B cell (primary cell): ENCODE measurements at regions not wholly inside any gene's neighbourhood (a gene's known extent, or its start where the extent isn't known, plus 50 kb on each side); places are given as distances from the start of the nearest gene placed in this dataset.

Source experiments
- ATAC-seq: fragments of 200-7000 bp; cut with Tn5 transposase; one replicate; pipeline ENCODE4 v1.10.0; 2021; ENCODE audit warnings: low read depth, mild to moderate bottlenecking, moderate number of reproducible peaks, moderate library complexity
- CTCF ChIA-PET: fragments of 350-600 bp; sonication (Branson Sonifier 250); formaldehyde crosslinking; loops from one replicate; lab custom pipeline; 2021; ENCODE audit warnings: antibody characterized with exemption, inconsistent platforms; lab: Charles Lee
- POLR2A ChIA-PET: fragments of 350-600 bp; sonication (Branson Sonifier 250); formaldehyde crosslinking; loops from one replicate; lab custom pipeline; 2021; ENCODE audit warnings: antibody characterized with exemption; lab: Charles Lee
- DNase-seq: peaks from one replicate; pipeline ENCODE4 v3.0.0; 2013
- H2AFZ ChIP-seq: 2 replicates; pipeline ENCODE4 v1.6.1; 2012; ENCODE audit warnings: mild to moderate bottlenecking, low read depth, low read length; ENCODE audit not compliant: insufficient read depth, poor library complexity, severe bottlenecking
- H3K27ac ChIP-seq, 2 donors: 1 replicate in 1 of 2; 2 replicates in 1 of 2; pipeline ENCODE4 v1.5.1; 2012 to 2013; ENCODE audit warnings: low read length in 2 of 2, mild to moderate bottlenecking in 2 of 2, moderate library complexity in 1 of 2
- H3K27me3 ChIP-seq, 4 experiments: fragments of 200-600 bp in 1 of 4; sonication (generic) in 1 of 4; replicated peaks in 1 of 4; 1 replicate in 2 of 4; 2 replicates in 2 of 4; pipeline versions ENCODE4 v1.6.1 to v1.7.0; 2013 to 2016; ENCODE audit warnings: low read length in 3 of 4, mild to moderate bottlenecking in 2 of 4, mixed read lengths in 1 of 4, moderate library complexity in 1 of 4; ENCODE audit not compliant: insufficient read depth in 4 of 4, control insufficient read depth in 3 of 4; ENCODE audit errors: control extremely low read depth in 1 of 4
- H3K36me3 ChIP-seq, 2 experiments: replicated peaks in 1 of 2; 1 replicate in 1 of 2; 2 replicates in 1 of 2; pipeline versions ENCODE4 v1.6.1 to v1.7.1; 2013; ENCODE audit warnings: low read length in 1 of 2; ENCODE audit not compliant: insufficient read depth in 2 of 2, control insufficient read depth in 1 of 2; ENCODE audit errors: control extremely low read depth in 1 of 2, extremely low read depth in 1 of 2
- H3K4me1 ChIP-seq, 2 donors: fragments of 200-600 bp in 1 of 2; sonication (generic) in 1 of 2; 1 replicate in 1 of 2; 2 replicates in 1 of 2; pipeline versions ENCODE4 v1.5.1 to v1.6.1; 2013 to 2017; ENCODE audit warnings: low read length in 2 of 2; ENCODE audit not compliant: control insufficient read depth in 2 of 2, insufficient read depth in 2 of 2
- H3K4me2 ChIP-seq: replicated peaks from 2 replicates; pipeline ENCODE3; 2012; ENCODE audit warnings: mild to moderate bottlenecking, low read depth, low read length; ENCODE audit not compliant: poor library complexity, severe bottlenecking
- H3K4me3 ChIP-seq, 5 experiments: fragments of 200-600 bp in 1 of 5; sonication (generic) in 1 of 5; 1 replicate in 3 of 5; 2 replicates in 2 of 5; pipeline versions ENCODE4 v1.5.1 to v1.7.0; 2011 to 2016; ENCODE audit warnings: low read length in 4 of 5, mild to moderate bottlenecking in 4 of 5, low read depth in 2 of 5, control low read depth in 1 of 5, moderate library complexity in 1 of 5; ENCODE audit not compliant: insufficient read depth in 1 of 5; ENCODE audit errors: control extremely low read depth in 1 of 5, extremely low read depth in 1 of 5
- H3K79me2 ChIP-seq: fragments of 200-600 bp; sonication (generic); one replicate; pipeline ENCODE4 v1.6.0; 2016; ENCODE audit warnings: low read length; ENCODE audit not compliant: control insufficient read depth, insufficient read depth
- H3K9ac ChIP-seq: fragments of 200-600 bp; sonication (generic); 2 replicates; pipeline ENCODE4 v1.6.1; 2017; ENCODE audit warnings: mild to moderate bottlenecking, low read length, moderate library complexity
- H3K9me3 ChIP-seq, 3 donors: one replicate each; pipeline versions ENCODE4 v1.6.1 to v1.7.1; 2013; ENCODE audit warnings: low read length in 2 of 3; ENCODE audit not compliant: control insufficient read depth in 2 of 3, insufficient read depth in 1 of 3; ENCODE audit errors: control extremely low read depth in 1 of 3
- H4K20me1 ChIP-seq: 2 replicates; pipeline ENCODE4 v1.6.0; 2012; ENCODE audit warnings: mild to moderate bottlenecking, low read length; ENCODE audit not compliant: insufficient read depth, control insufficient read depth, poor library complexity, severe bottlenecking
- H3K27ac Mint-ChIP-seq: one replicate; pipeline ENCODE4 v1.8.0; 2021; ENCODE audit warnings: mixed read lengths
- H3K27me3 Mint-ChIP-seq: one replicate; pipeline ENCODE4 v1.8.0; 2021; ENCODE audit warnings: mixed read lengths
- H3K4me1 Mint-ChIP-seq: one replicate; pipeline ENCODE4 v1.8.0; 2021; ENCODE audit warnings: mixed read lengths
- H3K4me3 Mint-ChIP-seq: one replicate; pipeline ENCODE4 v1.8.0; 2021; ENCODE audit warnings: mixed read lengths
- H3K9me3 Mint-ChIP-seq: one replicate; pipeline ENCODE4 v1.8.0; 2022; ENCODE audit warnings: mixed read lengths; ENCODE audit not compliant: insufficient read depth
- CTCF ChIP-seq: fragments of 200-600 bp; IDR thresholded peaks from one replicate; pipeline ENCODE4 v1.8.0; 2022; ENCODE audit warnings: antibody characterized with exemption, mild to moderate bottlenecking
- EZH2 ChIP-seq: IDR thresholded peaks from 2 replicates; pipeline ENCODE4 v1.6.1; 2012; ENCODE audit warnings: borderline replicate concordance, low read depth, mild to moderate bottlenecking, moderate library complexity, low read length; ENCODE audit not compliant: insufficient read depth, poor library complexity, severe bottlenecking
- WGBS: methylation state at CpG from one replicate; pipeline ENCODE4 v1.1.5; 2013; ENCODE audit warnings: missing lambda C conversion rate; ENCODE audit not compliant: insufficient coverage; 5-methylcytosine and 5-hydroxymethylcytosine counted together
- intact Hi-C: fragments of 100-400 bp; cut with micrococcal nuclease; formaldehyde crosslinking; loops from one replicate; pipeline ENCODE4 v1.10.0; 2022

GRCh38 chr13:65103351-65103750, 2126.8 kb downstream of the PCDH9 start:
- no peak overlapping the region for H3K9ac ChIP-seq
- no peak overlapping the region for H3K4me2 ChIP-seq

More at GRCh38 chr13:65103351-65103750, 2126.8 kb downstream of the PCDH9 start:
- H3K9me3 Mint-ChIP-seq: no peaks in the 10 kb centered on the region
- Histone ChIP-seq H3K79me2 (no peaks in the 10 kb centered on the region), H3K9me3 (no peaks in the 10 kb centered on the region), H2AFZ (no peak overlapping the region), H3K27ac (no peak overlapping the region), H4K20me1 (no peaks in the 10 kb centered on the region), H3K36me3 (no peaks in the 10 kb centered on the region), H3K27me3 (no peaks in the 10 kb centered on the region), H3K4me1 (no peaks in the 10 kb centered on the region), H3K4me3 (no peak overlapping the region)
- no peak overlapping the region for H3K27ac Mint-ChIP-seq
- DNase-seq: no peak
- TF ChIP-seq EZH2 (no peak), CTCF (no peak)
- no peaks in the 10 kb centered on the region for H3K27me3 Mint-ChIP-seq
- CTCF ChIA-PET: no interaction called here
- POLR2A ChIA-PET: no interaction called here
- intact Hi-C loops: no loop called here
- WGBS: no CpG with 5 or more reads among the region's 1 CpG
- H3K4me1 Mint-ChIP-seq: no peaks in the 10 kb centered on the region
- no peak overlapping the region for H3K4me3 Mint-ChIP-seq
- ATAC-seq: no peak
